ENCODE measurements at regions not wholly inside any gene's neighbourhood (a gene's known extent, or its start where the extent isn't known, plus 50 kb on each side); places are given as distances from the start of the nearest gene placed in this dataset.
"Not testable (repeated sequence)": the region's sequence is repeated elsewhere in the genome, so short reads cannot be mapped to it uniquely, and the experiment has no call there.

DNA sequence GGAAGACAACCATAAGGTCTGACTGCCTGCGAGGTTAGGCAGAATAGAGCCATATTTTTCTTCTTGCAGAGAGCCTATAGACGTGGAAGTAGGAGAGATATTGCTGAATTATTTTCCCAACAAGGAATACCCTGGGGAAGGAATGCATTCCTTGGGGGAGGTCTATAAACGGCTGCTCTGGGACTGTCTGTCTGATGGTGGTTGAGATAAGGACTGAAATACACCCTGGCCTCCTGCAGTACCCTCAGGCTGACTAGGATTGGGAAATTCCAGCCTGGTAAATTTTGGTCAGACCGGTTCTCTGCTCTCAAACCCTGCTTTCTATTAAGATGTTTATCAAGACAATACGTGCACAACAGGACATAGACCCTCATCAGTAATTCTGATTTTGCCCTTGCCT, 617.5 kb upstream of the GRIN3A start:
- Histone ChIP-seq H3K4me3 (no peak overlapping the region), H3K36me3 (ENCODE audit: low read depth) (no peaks in the 10 kb centered on the region), H3K9me3 (ENCODE audit: insufficient read depth, low read depth) (no peaks in the 10 kb centered on the region), H3K79me2 (ENCODE audit: low read depth) (no peaks in the 10 kb centered on the region), H3K4me1 (replicated peaks; ENCODE audit: insufficient read depth) (no peaks in the 10 kb centered on the region), H3K4me2 (no peak overlapping the region), H3K27me3 (ENCODE audit: insufficient read depth, low read depth) (no peaks in the 10 kb centered on the region), H3K9me2 (ENCODE audit: insufficient read depth) (no peaks in the 10 kb centered on the region), H4K20me1 (ENCODE audit: insufficient read depth) (no peaks in the 10 kb centered on the region), H2AFZ (no peak overlapping the region), H3F3A (ENCODE audit: insufficient read depth, low read depth) (no peaks in the 10 kb centered on the region), H3K27ac (no peak overlapping the region)
- no TSS peak for BruUV-seq (replicated peaks)
- no peak for TF ChIP-seq EZH2 (IDR thresholded peaks at IDR 0.05; ENCODE audit: low read depth)
- TF ChIP-seq, protein P1, sequence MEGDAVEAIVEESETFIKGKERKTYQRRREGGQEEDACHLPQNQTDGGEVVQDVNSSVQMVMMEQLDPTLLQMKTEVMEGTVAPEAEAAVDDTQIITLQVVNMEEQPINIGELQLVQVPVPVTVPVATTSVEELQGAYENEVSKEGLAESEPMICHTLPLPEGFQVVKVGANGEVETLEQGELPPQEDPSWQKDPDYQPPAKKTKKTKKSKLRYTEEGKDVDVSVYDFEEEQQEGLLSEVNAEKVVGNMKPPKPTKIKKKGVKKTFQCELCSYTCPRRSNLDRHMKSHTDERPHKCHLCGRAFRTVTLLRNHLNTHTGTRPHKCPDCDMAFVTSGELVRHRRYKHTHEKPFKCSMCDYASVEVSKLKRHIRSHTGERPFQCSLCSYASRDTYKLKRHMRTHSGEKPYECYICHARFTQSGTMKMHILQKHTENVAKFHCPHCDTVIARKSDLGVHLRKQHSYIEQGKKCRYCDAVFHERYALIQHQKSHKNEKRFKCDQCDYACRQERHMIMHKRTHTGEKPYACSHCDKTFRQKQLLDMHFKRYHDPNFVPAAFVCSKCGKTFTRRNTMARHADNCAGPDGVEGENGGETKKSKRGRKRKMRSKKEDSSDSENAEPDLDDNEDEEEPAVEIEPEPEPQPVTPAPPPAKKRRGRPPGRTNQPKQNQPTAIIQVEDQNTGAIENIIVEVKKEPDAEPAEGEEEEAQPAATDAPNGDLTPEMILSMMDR (conservative IDR thresholded peaks at IDR 0.05): no peak
- intact Hi-C loops (cut with micrococcal nuclease; ENCODE audit: unreplicated experiment): no loop called here
- ChIA-PET POLR2A (ENCODE audit: unreplicated experiment) (no interaction called here), CTCF (no interaction called here)
- no peak for DNase-seq

DNA sequence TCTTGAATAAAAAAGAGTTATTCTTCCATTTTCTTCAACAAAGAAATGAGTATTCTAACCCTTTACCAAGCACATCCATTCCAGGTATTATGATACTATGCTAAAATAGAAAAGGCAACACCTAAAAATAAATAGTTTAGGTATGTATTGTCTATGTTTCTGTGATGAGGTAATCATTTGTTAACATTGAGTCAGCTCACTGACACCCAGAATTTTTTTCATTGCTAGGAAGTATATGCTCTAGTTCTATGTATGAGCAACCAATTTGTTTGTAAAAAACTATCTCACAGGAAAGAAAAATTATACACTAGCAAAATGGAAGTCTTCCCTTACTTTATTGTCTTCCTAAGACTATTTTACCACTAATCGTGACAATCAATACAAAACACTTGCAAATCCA, 615.6 kb upstream of the GRIN3A start:
- CTCF ChIA-PET: no interaction called here
- Histone ChIP-seq H4K20me1 (ENCODE audit: insufficient read depth) (no peaks in the 10 kb centered on the region), H3K9me3 (ENCODE audit: insufficient read depth, low read depth) (no peaks in the 10 kb centered on the region), H3K79me2 (ENCODE audit: low read depth) (no peaks in the 10 kb centered on the region), H3K9me2 (ENCODE audit: insufficient read depth) (no peaks in the 10 kb centered on the region), H3K27me3 (ENCODE audit: insufficient read depth, low read depth) (no peaks in the 10 kb centered on the region), H3K4me1 (replicated peaks; ENCODE audit: insufficient read depth) (no peaks in the 10 kb centered on the region), H3K4me3 (no peak overlapping the region), H3K4me2 (no peak overlapping the region), H2AFZ (no peak overlapping the region), H3K36me3 (ENCODE audit: low read depth) (no peaks in the 10 kb centered on the region), H3F3A (ENCODE audit: insufficient read depth, low read depth) (no peaks in the 10 kb centered on the region), H3K27ac (no peak overlapping the region)
- POLR2A ChIA-PET (ENCODE audit: unreplicated experiment): no interaction called here
- intact Hi-C loops (cut with micrococcal nuclease; ENCODE audit: unreplicated experiment): no loop called here
- no peak for TF ChIP-seq EZH2 (IDR thresholded peaks at IDR 0.05; ENCODE audit: low read depth)
- TF ChIP-seq, protein P1 (conservative IDR thresholded peaks at IDR 0.05): no peak
- no TSS peak for BruUV-seq (replicated peaks)
- DNase-seq: no peak

DNA sequence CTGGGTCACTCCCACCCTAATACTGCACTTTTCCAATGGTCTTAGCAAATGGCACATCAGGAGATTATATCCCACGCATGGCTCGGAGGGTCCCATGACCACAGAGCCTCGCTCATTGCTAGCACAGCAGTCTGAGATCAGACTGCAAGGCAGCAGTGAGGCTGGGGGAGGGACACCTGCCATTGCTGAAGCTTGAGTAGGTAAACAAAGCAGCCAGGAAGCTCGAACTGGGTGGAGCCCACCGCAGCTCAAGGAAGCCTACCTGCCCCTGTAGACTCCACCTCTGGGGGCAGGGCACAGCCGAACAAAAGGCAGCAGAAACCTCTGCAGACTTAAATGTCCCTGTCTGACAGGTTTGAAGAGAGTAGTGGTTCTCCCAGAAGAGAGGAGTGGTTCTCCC, 599.0 kb upstream of the GRIN3A start:
- H3K27me3 ChIP-seq (ENCODE audit: insufficient read depth, low read depth); H3K4me1 ChIP-seq (replicated peaks; ENCODE audit: insufficient read depth); CTCF ChIA-PET; intact Hi-C loops (cut with micrococcal nuclease; ENCODE audit: unreplicated experiment); BruUV-seq (replicated peaks); H2AFZ ChIP-seq; POLR2A ChIA-PET (ENCODE audit: unreplicated experiment); H3F3A ChIP-seq (ENCODE audit: insufficient read depth, low read depth); H4K20me1 ChIP-seq (ENCODE audit: insufficient read depth); H3K27ac ChIP-seq; H3K79me2 ChIP-seq (ENCODE audit: low read depth); H3K36me3 ChIP-seq (ENCODE audit: low read depth); H3K9me2 ChIP-seq (ENCODE audit: insufficient read depth); H3K9me3 ChIP-seq (ENCODE audit: insufficient read depth, low read depth): not testable (repeated sequence)
- H3K4me2 ChIP-seq: peak overlapping the region; percentile 51
- H3K4me3 ChIP-seq: peak overlapping the region; percentile 8; the same call in 1 of the 2 replicates
- peak in 1 of 2 experiments; percentile 5 for DNase-seq

DNA sequence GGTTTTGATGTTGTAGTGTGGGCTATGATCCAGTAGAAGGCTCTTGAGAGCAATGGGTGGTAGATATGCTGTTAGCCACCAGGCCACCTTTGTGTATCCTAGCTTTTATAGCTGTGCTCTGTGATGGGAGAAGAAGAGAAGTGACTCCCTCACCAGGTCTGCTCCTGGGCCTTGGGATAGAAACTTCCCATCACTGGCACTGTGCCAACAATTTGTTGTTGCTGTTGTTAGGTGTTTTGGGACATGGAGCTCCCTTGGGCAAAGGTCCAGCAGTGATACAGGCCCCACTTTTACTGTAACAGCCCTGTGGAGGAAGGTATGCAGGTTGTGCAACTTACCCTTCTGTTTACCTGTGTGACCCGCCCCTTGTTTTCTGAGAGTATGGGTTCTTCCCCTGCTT, 570.9 kb upstream of the GRIN3A start:
- H3K4me1 ChIP-seq (replicated peaks; ENCODE audit: insufficient read depth): no peaks in the 10 kb centered on the region
- no peak overlapping the region for H2AFZ ChIP-seq
- H3K79me2 ChIP-seq (ENCODE audit: low read depth): no peaks in the 10 kb centered on the region
- no peak overlapping the region for H3K4me3 ChIP-seq
- no peaks in the 10 kb centered on the region for H4K20me1 ChIP-seq (ENCODE audit: insufficient read depth)
- POLR2A ChIA-PET (ENCODE audit: unreplicated experiment): no interaction called here
- no peak overlapping the region for H3K27ac ChIP-seq
- no peaks in the 10 kb centered on the region for H3K36me3 ChIP-seq (ENCODE audit: low read depth)
- CTCF ChIA-PET: no interaction called here
- BruUV-seq (replicated peaks): no TSS peak
- no peaks in the 10 kb centered on the region for H3K9me3 ChIP-seq (ENCODE audit: insufficient read depth, low read depth)
- no peak overlapping the region for H3K4me2 ChIP-seq
- no peak for DNase-seq
- no peaks in the 10 kb centered on the region for H3K9me2 ChIP-seq (ENCODE audit: insufficient read depth)
- TF ChIP-seq, protein P1 (conservative IDR thresholded peaks at IDR 0.05): no peak
- TF ChIP-seq EZH2 (IDR thresholded peaks at IDR 0.05; ENCODE audit: low read depth): no peak
- intact Hi-C loops (cut with micrococcal nuclease; ENCODE audit: unreplicated experiment): no loop called here
- H3F3A ChIP-seq (ENCODE audit: insufficient read depth, low read depth): no peaks in the 10 kb centered on the region
- no peaks in the 10 kb centered on the region for H3K27me3 ChIP-seq (ENCODE audit: insufficient read depth, low read depth)
